GM12875 (cell line): ENCODE measurements at regions not wholly inside any gene's neighbourhood (a gene's known extent, or its start where the extent isn't known, plus 50 kb on each side); places are given as distances from the start of the nearest gene placed in this dataset.

Source experiments
- H3K4me3 ChIP-seq: one replicate; pipeline ENCODE4 v1.5.1; 2011; ENCODE audit warnings: low read depth, low read length, control low read depth
- TF ChIP-seq, protein P1 (sequence below): IDR thresholded peaks from 2 replicates; pipeline ENCODE4 v1.5.1; 2011; ENCODE audit warnings: low read depth, mild to moderate bottlenecking, control low read depth, inconsistent platforms, low read length, moderate library complexity, borderline replicate concordance; ENCODE audit not compliant: insufficient read depth

DNA sequence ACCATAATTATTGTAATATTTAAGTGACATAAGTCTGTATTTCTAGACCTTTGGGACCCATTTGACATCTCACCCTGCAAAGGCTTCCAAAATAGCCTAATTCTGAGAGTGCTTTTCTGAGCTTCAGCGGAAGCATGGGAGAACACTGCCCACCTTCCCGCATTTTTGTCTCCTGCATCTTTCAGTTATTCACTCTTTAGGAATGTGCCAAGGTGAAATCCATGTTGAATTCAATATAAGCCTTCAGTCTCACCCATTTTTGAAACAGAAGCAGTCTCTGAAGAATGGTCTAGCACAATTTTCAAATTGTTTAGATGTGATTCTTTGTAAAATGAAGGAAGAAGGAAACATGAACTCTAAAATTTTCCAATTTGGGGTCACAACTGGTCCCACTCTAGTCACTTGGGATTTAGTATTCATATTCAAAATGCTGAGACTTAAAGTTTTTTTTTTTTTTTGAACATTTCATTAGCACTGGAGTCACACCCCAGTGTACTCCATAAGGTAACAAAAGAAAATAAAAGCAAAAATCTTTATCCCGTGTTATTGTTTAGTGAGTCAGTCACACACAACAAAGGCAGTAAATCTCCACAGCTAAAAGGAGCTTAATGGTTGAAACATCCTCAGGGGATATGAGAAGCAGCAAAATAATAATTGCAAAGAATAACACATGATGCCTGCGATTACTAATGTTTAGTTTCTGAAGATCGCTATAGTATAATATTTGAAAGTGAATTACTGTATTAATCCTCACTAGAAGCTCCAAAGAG, 479.9 kb upstream of the BTBD3 start:
- H3K4me3 ChIP-seq: no peak overlapping the region
- TF ChIP-seq, protein P1, sequence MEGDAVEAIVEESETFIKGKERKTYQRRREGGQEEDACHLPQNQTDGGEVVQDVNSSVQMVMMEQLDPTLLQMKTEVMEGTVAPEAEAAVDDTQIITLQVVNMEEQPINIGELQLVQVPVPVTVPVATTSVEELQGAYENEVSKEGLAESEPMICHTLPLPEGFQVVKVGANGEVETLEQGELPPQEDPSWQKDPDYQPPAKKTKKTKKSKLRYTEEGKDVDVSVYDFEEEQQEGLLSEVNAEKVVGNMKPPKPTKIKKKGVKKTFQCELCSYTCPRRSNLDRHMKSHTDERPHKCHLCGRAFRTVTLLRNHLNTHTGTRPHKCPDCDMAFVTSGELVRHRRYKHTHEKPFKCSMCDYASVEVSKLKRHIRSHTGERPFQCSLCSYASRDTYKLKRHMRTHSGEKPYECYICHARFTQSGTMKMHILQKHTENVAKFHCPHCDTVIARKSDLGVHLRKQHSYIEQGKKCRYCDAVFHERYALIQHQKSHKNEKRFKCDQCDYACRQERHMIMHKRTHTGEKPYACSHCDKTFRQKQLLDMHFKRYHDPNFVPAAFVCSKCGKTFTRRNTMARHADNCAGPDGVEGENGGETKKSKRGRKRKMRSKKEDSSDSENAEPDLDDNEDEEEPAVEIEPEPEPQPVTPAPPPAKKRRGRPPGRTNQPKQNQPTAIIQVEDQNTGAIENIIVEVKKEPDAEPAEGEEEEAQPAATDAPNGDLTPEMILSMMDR: no peak

DNA sequence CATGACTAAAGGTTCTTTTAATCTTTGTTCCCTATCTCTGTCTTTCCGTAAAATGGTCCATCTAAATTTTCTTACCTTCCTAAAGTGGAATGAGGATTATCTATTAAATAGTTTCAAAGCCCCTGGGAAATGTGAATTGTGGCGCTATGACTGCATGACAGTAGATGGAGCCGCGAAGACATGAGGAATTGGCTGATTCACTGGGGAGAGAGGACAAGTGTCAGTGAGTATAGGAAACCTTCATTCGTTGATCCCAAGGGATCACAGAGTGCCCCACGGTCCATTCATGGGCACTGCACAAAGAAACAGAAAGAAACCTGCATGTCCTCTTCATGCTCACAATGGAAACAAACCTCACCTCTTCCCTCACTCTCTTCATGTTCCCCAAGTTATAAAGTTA, 479.3 kb upstream of the BTBD3 start:
- TF ChIP-seq, protein P1: no peak
- H3K4me3 ChIP-seq: no peak overlapping the region

DNA sequence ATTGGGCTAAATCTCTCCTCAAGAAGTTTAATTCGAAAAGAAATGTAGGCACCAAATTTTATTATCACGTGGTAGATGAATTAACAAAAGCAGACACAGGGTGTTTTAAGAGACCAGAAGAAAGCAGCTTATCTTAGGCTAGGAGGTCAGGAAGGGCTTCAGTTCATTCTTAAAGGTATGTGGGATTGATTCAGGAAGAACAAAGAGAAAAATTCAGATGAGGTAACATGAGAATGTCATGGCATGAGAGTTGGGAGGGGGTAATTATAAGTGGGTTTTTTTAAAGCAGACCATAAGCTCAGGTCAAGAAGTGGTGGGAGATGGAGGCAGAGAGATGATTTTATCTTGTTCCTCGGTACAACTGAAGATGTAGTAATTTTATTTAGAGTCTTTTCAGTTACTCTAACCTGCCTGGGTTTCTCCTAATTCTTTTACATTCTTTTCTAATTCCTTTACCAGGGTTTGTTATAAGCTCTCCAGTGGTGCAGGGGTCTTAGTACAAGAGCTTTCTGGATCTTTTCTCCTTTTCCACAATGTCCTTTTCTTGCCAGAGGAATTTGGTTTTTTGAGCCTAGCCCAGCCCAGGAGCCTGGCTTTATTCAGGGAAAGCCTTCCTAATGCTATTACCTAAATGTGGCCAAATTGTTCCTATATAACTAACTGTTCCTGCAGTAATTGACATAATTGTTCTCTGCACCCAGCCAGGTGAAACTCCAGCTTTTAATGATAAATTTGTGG, 474.1 kb upstream of the BTBD3 start:
- TF ChIP-seq, protein P1: no peak
- H3K4me3 ChIP-seq: no peak overlapping the region

DNA sequence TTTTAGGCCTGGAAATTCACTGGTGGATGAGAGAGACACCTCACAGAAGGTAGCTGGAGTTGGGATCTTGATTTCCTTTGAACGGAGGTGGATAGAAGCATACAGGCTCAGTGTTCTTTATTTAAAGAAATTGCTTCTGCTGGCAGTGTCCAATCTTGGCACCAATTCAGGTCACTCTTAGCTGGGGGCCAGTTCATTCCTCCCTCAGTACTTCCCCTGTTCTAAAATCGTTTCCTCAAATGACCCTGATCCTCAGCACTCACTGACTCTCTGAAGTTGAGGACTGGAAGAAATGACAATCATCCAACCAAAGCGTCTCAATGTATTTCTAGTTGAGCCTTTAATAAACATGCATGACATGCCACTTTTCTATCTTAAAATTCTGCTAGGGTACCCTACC, 472.5 kb upstream of the BTBD3 start:
- TF ChIP-seq, protein P1: no peak
- no peak overlapping the region for H3K4me3 ChIP-seq

DNA sequence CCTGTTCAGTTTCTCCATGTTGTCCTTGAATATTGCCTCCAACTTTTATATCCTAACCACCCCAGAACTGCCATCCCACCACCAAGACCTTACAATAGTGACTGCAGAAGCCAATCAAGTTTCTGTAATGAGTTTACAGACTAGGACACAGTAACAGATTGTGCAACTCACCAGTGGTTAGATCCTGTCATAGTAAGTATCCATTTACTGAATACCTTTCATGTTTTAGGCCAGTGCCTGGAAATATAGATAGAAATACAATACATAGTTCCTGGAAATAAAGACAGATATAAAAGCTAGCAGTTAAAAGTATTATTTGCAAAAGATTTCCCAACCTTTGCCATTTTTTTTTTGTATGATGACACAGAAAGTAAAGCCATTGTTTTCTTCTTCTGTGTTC, 471.8 kb upstream of the BTBD3 start:
- no peak overlapping the region for H3K4me3 ChIP-seq
- TF ChIP-seq, protein P1: no peak

DNA sequence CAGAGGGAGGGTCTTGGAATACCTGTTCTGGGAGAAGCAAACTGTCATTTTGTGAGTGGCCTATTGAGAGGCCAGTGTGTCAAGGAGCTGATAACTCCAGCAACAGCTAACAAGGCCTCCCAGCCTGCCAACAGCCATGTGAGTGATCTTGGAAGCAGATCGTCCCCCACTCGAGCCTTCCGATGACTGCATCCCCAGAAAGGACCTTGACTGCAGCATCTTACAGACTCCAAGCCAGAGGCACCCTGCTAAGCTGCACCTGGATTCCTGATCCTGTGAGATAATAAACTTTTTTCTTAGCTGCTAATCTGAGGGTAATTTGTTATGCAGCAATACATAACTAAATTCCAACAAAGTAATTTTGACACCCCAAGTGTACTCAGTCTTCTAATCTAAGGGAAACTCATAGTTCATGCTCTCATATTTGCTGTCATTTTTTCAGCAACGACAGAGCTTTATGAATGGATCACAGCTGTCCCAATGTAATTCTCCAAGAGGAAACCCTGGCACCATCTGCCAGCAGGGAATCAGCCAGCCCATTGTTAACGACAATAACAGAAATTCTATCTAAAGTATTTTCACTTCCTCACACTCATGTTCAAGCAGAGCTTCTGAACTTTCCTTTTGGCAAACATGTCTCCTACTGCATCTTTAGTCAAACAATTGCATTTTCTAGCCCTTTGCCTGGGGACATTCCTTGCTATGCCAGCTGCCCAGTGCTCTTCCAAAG, 470.2 kb upstream of the BTBD3 start:
- TF ChIP-seq, protein P1: no peak
- no peak overlapping the region for H3K4me3 ChIP-seq
